Fibroblast of skin of right quadriceps (primary cell): ENCODE measurements at regions not wholly inside any gene's neighbourhood (a gene's known extent, or its start where the extent isn't known, plus 50 kb on each side); places are given as distances from the start of the nearest gene placed in this dataset.

Source experiments
- DNase-seq: peaks from one replicate; pipeline ENCODE4 v3.0.0-alpha.2; 2013

DNA sequence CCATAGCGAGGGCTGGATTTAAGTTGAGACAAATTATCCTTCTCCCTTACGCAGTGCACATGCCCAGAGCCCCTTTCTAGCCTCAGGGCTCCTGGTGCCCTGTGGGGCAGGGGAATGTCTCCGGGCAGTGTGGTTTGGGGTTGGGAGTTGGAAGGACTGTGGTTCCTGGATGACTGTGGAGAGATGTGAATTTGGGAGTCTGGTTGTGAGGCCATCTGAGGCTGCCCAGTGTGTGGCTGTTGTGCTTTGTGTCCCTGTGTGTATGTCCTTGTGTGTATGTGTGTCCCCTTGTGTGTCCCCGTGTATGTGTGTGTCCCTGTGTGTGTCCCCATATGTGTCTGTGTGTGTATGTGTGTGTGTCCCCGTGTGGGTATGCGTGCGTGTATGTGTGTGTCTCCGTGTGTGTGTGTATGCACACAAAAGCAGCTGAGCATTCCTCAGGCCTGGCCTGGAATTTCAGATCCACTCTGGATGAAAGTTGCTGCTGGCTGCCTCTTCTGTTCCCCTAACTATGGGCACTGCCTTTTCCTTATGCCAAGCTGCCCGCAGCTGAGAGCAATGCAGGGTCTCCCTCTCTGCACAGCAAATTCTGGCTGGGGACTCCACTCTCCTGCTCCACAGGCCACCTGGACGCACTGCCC, 65.4 kb downstream of the UBIAD1 start:
- DNase-seq = no peak

DNA sequence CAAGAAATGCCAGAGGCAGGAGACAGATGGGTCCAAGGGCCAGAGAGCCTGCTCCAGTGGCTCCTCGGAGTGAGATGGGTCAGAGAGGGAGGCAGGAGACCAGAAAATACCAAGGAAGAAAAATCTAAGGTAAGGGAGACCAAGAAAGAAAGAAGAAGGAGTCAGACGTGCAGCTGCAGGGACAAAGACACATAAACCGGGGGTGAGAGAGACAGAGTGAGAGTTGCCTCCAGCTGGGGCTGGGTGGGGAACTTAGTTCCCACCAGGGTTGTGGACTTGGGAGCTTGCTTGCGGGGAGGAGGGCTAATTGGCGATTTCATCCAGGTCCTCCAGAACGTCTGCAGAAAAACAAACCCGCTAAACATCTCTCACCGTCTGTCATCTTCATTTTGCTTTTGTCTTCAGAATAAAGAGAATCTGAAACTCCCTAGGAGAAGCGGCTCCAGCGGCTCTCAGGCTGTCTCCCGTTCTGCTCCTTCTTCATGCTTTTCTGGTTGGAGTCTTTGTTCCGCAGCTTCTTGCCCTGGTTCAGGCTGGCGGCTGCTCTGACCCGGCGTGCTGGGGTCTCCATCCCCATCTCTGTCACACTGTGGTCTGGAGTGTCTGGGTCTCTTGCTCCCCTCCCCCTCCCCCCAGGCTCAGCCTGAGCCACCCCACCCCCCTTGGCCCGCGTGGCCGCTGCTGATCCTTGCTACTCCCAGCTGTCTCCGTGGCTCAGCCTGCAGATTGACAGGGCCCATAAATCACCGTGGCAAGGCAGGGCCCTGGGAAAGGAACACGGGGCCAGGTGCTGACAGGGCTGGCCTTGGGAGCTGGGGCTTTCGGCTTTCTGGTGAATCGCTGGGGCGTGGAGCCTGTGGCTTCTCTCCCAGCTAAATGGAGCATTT, 66.6 kb downstream of the UBIAD1 start:
- DNase-seq = no peak

DNA sequence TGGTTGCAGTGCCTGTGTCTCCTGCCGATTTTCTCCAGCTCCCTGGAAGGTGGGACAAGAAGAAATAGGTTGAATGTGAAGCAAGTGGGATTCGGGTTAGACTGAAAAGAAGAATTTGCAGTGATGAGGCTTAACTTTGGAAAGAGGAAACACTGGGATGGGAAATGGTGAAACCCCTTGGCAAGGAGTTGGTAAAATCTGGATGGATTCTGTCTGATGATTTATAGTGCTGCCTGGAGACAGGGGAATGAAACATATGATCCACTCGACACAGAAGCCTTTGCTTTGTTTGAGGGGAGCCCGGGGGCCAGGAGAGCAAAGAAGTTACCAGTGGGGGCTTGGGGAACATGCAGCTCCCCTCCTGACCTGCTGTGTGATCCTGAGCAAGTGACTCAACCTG, 67.2 kb downstream of the UBIAD1 start:
- no peak for DNase-seq

DNA sequence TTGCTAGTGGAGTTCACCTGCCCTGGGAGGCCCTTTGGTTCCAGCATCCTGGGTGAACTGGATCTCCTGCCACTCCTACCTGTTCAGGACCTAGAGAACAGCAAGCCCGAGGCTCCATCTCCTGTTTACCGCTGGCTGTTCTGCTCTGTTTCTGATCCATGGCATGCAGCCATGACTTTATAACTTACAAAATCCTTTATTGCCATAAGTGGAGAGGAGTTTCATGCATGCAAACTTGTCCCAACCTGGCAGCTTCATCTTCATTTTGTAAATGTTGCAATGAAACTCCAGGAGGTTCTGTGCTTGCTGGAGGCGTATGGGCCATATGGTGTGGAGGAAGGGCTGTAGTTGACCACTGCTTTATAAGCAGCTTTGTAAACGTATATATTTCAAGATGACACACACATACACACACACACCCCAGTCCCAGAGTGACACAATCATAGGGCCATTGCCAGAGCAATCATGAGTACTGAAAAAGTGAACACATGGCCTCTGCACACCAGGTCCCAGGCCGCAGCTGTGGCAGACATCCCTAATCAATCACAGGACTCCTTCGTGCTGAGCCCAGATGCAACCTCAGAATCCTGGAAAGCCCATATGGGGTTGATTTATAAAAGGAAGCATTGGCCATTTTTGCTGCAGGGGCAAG, 69.0 kb downstream of the UBIAD1 start:
- DNase-seq = no peak

DNA sequence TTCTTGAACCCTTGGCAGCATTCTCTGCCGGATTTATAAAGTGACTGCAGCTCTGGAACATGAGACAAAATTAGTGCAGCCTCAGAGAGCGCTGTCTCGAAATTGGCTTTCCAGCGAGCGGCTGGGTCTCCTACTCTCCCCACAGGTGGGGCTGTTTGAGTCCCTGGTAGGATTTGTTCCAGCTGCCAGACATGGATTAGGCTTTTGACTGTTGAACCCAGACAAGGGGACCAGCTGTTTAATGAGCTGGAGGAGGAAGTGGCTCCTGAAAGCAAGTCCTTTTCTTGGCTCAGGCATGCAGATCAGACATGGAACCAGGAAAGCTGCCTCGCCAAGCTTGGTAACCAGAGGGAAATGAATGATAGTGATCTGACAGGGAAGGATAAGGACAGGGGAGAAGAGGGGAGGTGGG, 69.6 kb downstream of the UBIAD1 start:
- no peak for DNase-seq

DNA sequence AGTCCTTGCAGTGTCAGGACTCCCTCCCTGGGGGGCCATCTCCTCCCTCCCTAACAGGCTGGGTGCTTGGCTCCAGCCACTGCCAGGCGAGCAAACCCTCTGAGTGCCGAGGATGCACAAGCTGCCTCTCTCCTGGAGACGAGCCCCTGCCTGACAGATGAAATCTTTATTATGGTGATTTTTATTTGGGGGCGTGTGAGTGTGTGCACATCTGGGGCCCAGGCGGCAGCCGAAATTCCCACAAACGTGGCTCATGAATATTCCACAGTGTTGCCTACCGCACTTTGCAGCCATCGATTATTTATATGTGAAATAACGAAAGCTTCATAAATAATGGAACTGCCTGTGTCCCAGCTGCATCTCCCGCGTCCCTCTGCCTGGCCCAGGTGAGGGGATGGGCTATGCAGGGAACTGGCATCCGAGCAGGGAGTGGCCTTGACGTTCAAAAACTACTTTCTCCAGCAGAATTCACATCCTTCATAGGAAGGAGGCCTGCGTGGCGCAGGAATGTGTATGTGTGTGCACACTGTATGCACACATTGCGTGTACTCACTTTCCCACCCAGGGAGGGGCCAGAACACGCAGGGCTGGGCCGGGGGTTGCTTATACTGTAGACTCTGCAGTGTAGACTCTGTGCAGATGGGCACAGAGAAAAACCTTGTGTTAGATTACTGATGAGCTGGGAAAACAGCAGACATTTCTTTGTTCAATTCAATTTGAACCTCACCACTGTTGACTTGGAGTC, 73.1 kb downstream of the UBIAD1 start:
- DNase-seq = no peak

DNA sequence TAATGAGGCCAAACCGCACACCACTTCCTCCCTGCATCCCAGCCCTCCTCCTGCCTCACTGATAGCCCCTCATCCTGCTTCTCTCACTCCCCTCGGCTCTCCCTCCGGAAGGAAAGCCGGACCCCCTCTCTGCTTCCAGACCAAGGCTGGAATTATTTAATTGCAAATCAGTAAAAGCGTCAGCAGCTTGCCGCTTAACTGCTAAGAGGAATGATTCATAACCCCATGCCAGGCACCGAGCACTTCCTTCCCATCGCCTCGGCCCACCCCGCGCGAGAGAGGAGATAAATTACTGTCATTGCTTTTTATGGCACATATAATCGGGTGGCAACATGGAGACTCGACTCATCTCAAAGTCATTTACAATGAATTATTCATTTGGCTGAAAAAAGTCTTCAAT, 77.3 kb downstream of the UBIAD1 start:
- DNase-seq = peak; percentile 21

DNA sequence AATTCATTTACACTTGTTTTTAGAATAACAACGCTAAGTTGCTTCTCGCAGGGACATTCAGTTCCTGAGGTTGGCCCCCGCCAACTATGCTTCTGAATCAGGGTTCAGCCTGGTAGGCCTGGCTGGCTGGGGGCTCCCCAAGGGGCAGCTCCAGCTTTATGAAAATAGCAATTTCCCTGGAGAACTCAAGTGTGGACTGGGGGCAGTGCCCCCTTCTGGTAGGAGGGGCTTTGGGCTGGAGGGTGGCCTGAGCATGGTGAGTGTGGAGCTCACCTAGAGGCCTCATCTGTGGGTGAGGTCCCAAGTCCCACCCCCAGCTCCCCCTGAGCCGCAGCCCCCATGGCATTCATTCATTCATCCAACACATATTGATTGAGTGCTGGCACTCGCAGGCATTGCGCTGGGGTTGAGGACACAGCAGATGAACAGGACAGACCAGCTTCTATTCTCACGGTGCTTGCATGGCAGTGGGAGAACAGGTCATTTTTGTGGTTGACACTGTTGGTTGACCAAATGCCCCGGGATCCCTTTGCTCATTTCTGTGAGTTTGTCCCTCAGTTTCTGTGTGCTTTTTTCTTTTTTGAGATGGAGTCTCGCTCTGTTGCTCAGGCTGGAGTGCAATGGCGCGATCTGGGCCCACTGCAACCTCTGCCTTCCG, 79.2 kb downstream of the UBIAD1 start:
- no peak for DNase-seq

DNA sequence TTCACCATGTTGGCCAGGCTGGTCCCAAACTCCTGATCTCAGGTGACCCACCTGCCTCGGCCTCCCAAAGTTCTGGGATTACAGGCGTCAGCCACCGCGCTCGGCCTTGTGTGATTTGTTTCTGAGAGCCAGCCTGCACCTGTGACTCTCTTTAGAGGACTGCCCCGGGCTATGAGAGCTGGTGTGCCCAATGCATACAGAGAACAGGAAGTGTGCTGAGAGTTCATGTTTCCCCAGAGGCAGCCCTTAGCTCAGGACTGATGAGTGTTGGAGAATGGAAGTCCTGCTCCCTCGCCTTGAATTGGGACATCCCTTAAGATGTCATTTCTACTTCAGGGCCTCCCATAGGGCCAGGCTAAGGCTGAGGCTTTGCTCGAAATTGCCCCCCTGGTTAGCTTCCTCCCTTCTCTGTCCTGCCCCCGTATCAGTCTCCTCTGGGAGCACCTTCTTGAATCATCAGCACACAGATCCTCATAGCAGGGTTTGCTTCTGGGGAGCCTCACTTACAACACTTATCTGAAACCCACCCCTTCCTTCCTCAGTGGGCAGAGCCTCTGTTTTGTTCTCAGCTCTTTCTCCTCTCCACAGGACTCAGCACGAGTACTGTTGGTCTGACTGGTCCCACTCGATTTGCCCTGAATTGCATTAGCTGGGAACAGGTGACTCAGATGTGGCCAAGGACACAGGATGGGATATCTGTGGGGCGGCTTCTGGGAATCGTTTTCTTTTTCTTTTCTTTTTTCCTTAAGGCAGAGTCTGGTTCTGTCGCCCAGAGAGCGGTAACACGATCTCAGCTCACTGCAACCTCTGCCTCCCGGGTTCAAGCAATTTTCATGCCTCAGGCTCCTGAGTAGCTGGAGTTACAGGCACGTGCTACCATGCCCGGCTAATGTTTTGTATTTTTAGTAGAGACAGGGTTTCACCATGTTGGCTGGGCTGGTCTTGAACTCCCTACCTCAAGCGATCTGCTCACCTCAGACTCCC, 80.1 kb downstream of the UBIAD1 start:
- DNase-seq = no peak

DNA sequence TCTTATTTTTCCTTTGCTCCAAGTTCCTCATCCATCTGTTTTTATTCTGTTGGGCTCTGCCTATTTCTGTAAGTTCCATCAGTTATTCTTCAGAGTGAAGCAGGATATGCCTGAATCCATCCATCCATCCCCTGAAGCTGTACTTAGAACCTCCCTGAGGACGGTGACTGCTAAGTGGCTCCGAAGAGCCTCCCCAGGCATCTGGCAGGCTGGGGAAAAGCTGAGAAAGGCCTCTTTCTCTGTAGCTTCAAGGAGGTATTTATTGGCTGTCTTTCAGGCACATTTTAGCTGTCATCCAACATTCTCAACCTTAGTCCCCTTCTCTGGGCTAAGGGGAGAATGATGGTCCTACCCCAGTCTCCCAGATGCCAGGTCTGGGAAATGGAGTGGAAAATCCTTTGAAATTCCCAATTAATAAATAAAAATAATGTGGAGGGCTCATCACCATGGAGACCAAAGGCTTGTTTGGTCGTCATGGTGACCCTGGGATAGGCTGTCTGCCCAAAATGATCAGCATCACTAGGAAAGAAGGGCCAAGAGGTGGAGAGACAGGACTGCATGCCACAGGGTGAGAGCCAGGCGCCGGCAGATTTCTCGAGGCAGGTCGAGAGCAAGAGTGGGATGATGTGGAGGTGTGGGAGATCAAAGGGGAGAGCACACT, 82.0 kb downstream of the UBIAD1 start:
- no peak for DNase-seq

DNA sequence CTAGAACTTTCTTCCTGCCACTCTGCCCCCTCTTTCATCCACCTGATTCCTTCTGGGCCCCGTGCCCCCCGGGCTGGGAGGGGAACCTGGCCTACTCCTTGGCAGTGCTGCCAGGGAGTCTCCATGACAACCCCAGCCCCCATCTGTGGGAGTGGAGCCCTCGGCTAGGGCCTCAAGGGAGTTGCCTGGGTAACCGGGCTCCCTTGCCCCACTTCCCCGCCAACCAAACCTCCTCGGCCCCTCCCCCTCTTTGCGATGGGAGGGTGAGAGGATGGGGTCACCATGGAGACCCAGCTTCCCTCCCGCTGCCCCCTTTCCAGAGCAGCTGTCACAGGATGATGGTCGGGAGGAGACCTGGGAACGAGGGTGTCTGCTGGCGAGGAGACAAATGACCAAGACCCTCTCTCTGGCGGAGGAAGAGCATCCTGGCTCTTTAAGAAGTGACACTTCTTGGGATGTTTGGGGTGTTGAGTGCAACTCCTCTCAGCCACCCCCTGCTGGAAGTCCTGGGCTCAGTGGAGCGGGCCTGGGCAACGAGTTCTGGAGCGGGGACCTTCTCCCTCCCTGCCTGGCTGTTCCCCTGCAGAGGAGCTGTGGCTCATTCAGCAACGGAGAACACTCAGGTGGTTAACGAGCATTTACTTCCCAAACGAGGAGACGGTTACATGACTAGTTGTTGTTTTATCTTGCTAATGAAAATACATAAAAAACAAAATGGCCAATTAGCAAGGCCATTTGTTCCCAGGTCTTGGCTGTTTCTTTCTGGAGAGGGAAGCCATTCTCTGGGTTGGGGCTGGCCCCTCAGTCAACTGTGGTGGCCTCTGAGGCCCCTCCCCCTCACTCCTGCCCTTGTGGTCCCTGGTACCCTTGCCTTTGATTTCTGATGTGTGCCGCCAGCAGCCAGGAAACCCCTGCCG, 82.8 kb downstream of the UBIAD1 start:
- no peak for DNase-seq

DNA sequence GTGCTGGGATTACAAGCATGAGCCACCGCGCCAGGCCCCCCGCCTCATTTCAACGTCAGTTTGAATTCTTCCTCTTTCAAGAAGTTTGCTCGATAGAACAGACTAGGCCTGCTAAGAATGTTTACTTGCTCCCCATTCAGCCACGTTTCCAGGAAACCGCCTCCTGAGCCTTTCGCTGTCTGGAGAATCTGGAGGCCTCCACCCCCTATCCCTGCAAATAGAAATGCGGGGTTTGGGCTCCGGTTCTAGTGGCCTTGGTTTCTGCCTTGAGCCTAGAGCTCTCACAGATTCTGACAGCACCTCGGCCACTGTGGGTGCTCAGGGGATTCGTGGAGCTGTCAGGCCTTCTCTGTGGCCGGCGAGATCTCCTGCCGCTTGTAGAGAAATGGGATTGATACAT, 84.3 kb downstream of the UBIAD1 start:
- DNase-seq = no peak

DNA sequence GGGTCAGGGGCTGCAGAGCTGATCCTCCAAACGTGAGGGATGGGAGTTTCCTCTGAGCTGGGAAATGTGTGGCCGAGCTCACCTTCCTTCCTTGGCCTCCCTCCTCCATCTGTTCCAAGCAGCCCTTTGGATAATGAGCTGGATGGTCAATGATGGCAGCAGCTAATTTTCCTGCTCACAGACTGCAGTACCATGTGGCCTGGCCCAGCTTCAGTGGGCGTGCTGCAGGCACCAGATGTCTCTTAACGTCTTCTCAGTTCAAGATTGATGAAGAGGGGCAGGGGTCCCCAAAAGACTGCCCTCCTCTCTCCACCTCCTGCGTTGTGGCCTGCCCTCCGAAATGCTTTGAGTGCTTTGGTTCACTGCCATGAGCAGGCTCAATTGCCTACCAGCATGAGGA, 86.0 kb downstream of the UBIAD1 start:
- DNase-seq = no peak

DNA sequence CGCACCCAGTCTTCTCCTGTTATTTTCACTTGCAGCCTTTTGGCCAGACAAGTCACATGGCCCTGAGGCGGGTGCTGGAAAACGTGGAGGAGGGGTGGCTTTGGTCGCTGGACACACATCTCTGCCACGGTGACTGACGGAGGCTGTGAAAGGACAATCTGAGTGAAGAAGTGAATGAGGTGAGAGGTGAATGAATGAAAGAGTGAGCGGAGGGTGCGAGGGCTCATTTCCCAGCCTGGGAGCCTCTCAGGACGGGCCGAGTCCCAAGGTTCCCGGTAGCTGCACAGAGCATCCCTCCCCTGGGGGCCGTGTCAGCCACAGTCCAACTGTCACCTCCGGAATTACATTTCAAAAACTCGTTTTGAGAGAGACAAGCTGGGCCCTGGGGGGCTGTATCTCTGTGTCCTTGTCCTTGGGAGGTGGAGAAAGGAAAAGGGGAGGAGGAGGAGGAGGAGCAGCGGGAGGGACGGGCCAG, 89.6 kb downstream of the UBIAD1 start:
- no peak for DNase-seq

DNA sequence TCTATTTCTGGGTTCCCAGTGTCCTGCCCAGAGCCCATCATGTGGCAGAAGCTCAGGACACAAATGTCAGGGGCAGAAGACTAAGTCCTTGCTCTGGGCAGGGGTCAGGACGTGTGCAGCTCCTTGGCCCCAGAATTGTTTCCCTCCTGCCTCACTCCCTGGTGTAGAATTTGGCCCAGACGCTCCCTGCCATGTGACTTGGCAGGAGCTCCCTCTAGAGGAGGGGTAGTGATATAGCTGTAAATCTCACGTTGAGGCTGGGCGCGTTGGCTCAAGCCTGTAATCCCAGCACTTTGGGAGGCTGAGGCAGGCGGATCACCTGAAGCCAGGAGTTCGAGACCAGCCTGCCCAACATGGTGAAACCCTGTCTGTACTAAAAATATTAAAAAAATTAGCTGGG, 91.2 kb downstream of the UBIAD1 start:
- DNase-seq = no peak

DNA sequence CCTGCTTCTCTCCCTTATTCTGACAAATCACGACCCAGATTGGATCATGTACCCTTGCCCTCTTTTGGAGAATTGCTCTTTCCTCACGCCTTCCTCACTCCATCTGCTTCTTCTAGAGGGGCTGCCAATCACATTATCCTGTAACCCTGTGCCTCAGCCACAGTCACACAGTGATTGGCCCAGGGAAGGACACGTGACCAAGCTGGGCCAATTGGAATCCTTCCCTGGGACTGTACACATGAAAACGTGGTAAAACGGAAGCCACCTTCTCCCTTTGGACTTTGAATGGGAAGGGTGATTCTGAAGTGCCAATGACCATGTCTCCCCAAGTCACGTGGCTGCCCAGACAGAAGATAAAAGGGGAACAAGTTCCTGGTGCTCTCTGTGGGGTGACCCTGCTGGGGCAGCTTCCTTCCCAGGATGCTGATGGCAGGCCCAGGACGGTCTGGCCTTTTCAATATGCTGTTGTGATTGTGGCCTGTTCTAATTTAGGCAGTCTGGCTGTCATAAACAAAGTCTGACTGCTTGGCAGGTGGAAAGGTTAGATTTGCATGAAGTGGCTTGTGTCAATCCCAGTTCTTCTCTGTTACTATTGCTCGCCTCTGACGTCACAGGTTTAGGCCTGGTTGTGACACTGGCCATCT, 92.9 kb downstream of the UBIAD1 start:
- DNase-seq = no peak

DNA sequence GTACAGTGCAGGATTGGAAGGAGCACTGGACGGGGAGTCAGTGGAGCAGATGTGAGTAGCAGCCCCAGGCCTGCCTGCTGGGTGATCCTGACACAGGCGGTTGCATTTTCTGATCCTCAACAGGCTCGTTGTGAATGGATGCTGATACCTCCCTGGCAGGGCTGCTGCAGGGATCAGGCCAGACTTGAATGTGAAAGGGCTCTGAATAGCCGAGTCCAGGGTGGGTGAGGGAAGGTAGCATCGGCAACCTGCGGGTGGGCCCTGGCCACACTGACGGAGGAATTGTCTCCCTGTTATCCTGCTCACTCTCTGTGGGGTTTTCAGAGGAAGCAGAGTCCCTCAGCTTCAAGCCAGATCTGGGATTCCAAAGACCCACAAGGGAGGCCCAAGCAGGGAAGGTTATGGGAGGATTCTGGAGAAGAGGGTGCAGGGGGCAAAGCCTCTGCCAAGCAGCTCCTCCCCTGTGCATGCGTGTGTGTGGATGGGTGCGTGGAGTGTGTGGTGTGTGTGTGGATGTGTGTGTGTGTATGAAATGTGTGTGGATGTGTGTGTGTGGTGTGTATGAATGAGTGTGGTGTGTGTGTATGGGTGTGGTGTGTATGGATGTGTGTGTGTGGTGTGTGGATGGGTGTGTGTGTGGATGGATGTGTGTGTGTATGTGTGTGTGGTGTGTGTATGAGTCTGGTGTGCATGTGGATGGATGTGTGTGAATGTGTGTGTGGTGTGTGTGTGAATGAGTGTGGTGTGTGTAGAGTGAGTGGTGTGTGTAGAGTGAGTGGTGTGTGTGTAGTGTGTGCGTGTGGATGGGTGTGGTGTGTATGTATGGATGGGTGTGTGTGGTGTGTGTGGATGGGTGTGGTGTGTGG, 100.3 kb downstream of the UBIAD1 start:
- DNase-seq = no peak
